Tibial nerve (tissue), 4 donors: ENCODE measurements at regions not wholly inside any gene's neighbourhood (a gene's known extent, or its start where the extent isn't known, plus 50 kb on each side); places are given as distances from the start of the nearest gene placed in this dataset.
A peak's percentile ranks its signal among the peaks of the same experiment; 100 is the strongest.

Source experiments
- DNase-seq, 2 donors: peaks; one replicate each; pipeline ENCODE4 v3.0.0-alpha.2; 2019; ENCODE audit warnings: low spot score in 2 of 2
- H3K27ac ChIP-seq, 4 donors: fragments of 200-600 bp; sonication (generic) in 3 of 4; one replicate each; pipeline ENCODE4 v1.5.1; 2017 to 2019; ENCODE audit warnings: mild to moderate bottlenecking in 1 of 4
- H3K27me3 ChIP-seq, 2 donors: fragments of 200-600 bp; sonication (generic) in 1 of 2; one replicate each; pipeline versions ENCODE4 v1.5.1 to v1.6.0; 2017 to 2019
- H3K36me3 ChIP-seq, 3 donors: fragments of 200-600 bp; sonication (generic); one replicate each; pipeline ENCODE4 v1.5.1; 2018 to 2019
- H3K4me1 ChIP-seq, 4 donors: fragments of 200-600 bp; sonication (generic) in 3 of 4; one replicate each; pipeline ENCODE4 v1.5.1; 2017 to 2019
- H3K4me3 ChIP-seq, 4 donors: fragments of 200-600 bp; sonication (generic) in 3 of 4; one replicate each; pipeline ENCODE4 v1.5.1; 2017 to 2019; ENCODE audit warnings: mild to moderate bottlenecking in 1 of 4, moderate library complexity in 1 of 4
- H3K9me3 ChIP-seq, 4 donors: fragments of 200-600 bp; sonication (generic) in 3 of 4; one replicate each; pipeline ENCODE4 v1.5.1; 2017 to 2019
- CTCF ChIP-seq, 5 experiments: fragments of 200-600 bp in 3 of 5; fragments of 450-650 bp in 2 of 5; sonication (generic) in 3 of 5; IDR thresholded peaks; one replicate each; pipeline ENCODE4 v1.5.1; 2016 to 2019; ENCODE audit warnings: antibody characterized with exemption in 5 of 5, mild to moderate bottlenecking in 3 of 5, moderate library complexity in 2 of 5
- EP300 ChIP-seq, 2 donors: sonication (generic); formaldehyde crosslinking; IDR thresholded peaks; one replicate each; pipeline ENCODE4 v1.6.1; 2017; ENCODE audit warnings: antibody characterized with exemption in 2 of 2, mild to moderate bottlenecking in 1 of 2
- POLR2A ChIP-seq, 2 donors: fragments of 450-650 bp; IDR thresholded peaks; one replicate each; pipeline ENCODE4 v1.6.1; 2017; ENCODE audit warnings: antibody characterized with exemption in 2 of 2, mild to moderate bottlenecking in 2 of 2, moderate library complexity in 2 of 2
- WGBS, 2 donors: methylation state at CpG; one replicate each; pipeline ENCODE4 v1.1.5; 2018; 5-methylcytosine and 5-hydroxymethylcytosine counted together

GRCh38 chrX:40175511-40176350, 78.0 kb upstream of the BCOR start:
- H3K4me1 ChIP-seq = peaks cover 0 to 29% (median 12%) of the 10 kb centered on the region in 4 donors
- H3K4me3 ChIP-seq = peak overlapping the region; percentile 55 to 74 (median 69)
- H3K36me3 ChIP-seq = no peaks in the 10 kb centered on the region
- H3K27me3 ChIP-seq = peaks cover 0 to 27% of the 10 kb centered on the region in 2 donors
- WGBS, 2 donors = 10 to 14% methylated on average over 4 to 32 of the region's 74 CpGs
- DNase-seq = peak in 1 of 2 donors; percentile 63
- TF ChIP-seq CTCF (IDR thresholded peaks at IDR 0.05) (no peak), EP300 (IDR thresholded peaks at IDR 0.05) (no peak), POLR2A (IDR thresholded peaks at IDR 0.05) (peak in 1 of 2 donors; percentile 19)
- H3K27ac ChIP-seq = peak overlapping the region; percentile 77 to 98 (median 96)
- no peaks in the 10 kb centered on the region for H3K9me3 ChIP-seq

- no peaks in the 10 kb centered on the region for H3K9me3 ChIP-seq
- 12 to 20% methylated on average over 1 to 48 of the region's 53 CpGs for WGBS, 2 donors
- TF ChIP-seq CTCF (IDR thresholded peaks at IDR 0.05) (no peak), POLR2A (IDR thresholded peaks at IDR 0.05) (no peak), EP300 (IDR thresholded peaks at IDR 0.05) (no peak)
- H3K27ac ChIP-seq = peak overlapping the region; percentile 77 to 98 (median 96)
- H3K27me3 ChIP-seq = peaks cover 0 to 27% of the 10 kb centered on the region in 2 donors
- H3K4me1 ChIP-seq = peaks cover 0 to 33% (median 12%) of the 10 kb centered on the region in 4 donors
- no peaks in the 10 kb centered on the region for H3K36me3 ChIP-seq
- H3K4me3 ChIP-seq = peak overlapping the region; percentile 55 to 74 (median 69)
- no peak for DNase-seq
Measured at GRCh38 chrX:40174854-40175510, 77.2 kb upstream of the BCOR start.

DNA sequence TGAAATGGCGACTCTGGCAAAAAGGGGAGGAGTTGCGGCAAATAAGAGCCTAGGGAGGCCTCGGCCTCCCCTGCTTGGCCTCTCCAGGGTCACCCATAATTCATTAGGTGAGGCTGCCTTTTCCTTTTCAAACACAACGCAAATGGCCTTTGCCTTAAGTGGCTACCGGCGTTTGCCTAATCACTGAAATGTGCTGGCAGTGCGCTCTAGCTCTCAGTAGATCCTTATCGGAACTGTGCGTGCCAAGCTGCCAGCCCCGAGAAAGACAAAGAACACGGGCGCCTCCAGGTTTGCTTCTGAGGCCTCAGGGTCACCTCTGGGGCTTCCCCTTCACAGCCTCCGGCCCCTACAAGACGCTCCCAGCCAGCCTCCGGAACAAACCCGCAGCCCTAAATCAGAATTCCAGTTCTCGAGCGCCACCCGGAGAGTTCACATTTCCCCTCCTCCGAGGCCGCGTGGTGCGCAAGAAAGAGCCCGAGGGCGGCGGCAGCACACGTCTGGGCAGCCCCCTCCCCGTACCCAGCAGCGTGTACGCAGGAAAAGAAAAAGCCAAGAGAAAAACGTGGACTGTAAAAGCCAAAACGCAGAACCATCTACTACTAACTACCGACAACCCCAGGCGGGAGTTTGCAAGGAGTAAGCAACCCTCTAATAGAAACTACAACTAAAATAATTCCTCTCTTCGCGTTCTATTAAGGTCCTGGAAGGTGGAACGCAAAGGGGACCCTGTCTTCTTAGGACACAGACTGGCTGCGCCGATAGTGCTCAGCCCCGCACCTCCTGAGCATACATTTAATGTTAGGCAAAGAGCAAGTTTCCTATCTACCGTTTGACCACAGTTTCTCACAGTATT, 76.5 kb upstream of the BCOR start:
- Histone ChIP-seq H3K27ac (peak overlapping the region; percentile 77 to 98 (median 96)), H3K4me1 (peaks cover 0 to 34% (median 14%) of the 10 kb centered on the region in 4 donors), H3K36me3 (no peaks in the 10 kb centered on the region), H3K9me3 (no peaks in the 10 kb centered on the region), H3K4me3 (peak overlapping the region; percentile 55 to 74 (median 69)), H3K27me3 (peaks cover 0 to 27% of the 10 kb centered on the region in 2 donors)
- TF ChIP-seq CTCF (IDR thresholded peaks at IDR 0.05) = peak in 1 of 5 experiments; percentile 11
- no peak for TF ChIP-seq EP300 (IDR thresholded peaks at IDR 0.05)
- DNase-seq = no peak
- WGBS, 2 donors = 24 to 38% methylated on average over 28 to 41 of the region's 41 CpGs

DNA sequence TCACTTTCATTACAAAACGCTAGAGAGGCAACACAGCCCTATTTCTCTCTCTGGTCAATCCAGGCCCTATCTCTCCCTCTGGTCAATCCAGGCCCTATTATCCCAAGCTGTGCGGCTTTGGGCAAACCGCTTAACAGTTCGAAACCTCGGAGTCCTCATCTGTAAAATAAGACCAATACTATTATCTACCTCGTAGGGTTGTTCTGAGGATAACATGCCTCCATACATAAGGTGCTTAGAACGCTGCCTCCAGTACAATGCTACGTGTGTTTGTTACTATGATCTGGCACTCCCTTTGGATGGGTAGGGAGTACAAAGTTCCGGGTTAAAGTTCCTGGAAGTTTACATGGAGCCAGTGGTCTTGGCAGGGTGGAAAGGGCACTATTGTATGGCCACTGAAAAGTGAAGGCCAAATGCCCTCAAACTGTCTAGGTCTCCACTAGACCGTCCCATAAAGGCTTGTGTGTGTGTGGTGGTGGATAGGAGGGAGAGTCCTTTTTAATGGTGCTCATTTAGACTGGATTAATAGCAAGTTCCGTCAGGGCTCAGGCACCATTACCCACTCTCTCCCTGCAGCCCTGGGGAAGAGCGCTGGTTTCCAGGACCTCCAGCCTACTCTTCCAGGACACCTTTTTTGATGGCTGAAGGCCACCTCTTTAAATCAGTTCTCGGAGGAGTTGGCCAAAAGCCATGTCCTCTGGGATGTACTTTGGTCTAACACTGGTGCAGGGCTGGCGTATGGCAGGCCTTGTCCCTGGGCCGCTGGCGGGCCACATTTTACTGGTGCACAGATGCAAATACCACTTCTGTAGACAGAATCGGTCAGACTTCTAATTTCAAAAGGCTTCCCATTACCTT, 75.6 kb upstream of the BCOR start:
- no peak for DNase-seq
- no peak for TF ChIP-seq CTCF (IDR thresholded peaks at IDR 0.05)
- TF ChIP-seq POLR2A (IDR thresholded peaks at IDR 0.05) = no peak
- H3K36me3 ChIP-seq = no peaks in the 10 kb centered on the region
- WGBS, 2 donors = 58 to 86% methylated on average over 14 to 17 of the region's 17 CpGs
- peak overlapping the region; percentile 34 to 98 (median 96) for H3K27ac ChIP-seq
- peaks cover 0 to 34% of the 10 kb centered on the region in 2 donors for H3K27me3 ChIP-seq
- H3K4me3 ChIP-seq = peak overlapping the region in 3 of 4 donors; percentile 23 to 74 (median 55)
- H3K4me1 ChIP-seq = peaks cover 0 to 43% (median 19%) of the 10 kb centered on the region in 4 donors
- no peaks in the 10 kb centered on the region for H3K9me3 ChIP-seq
